Smooth muscle cell (in vitro differentiated cells): ENCODE measurements at regions not wholly inside any gene's neighbourhood (a gene's known extent, or its start where the extent isn't known, plus 50 kb on each side); places are given as distances from the start of the nearest gene placed in this dataset.

ENCODE experiments used
- DNase-seq: peaks from one replicate; lab custom pipeline; 2025; ENCODE audit not compliant: unreplicated experiment; lab: John Stamatoyannopoulos, UW
- H2AFZ ChIP-seq: fragments of 200-600 bp; sonication (generic); 2 replicates; pipeline ENCODE4 v1.6.0; 2016; ENCODE audit warnings: antibody characterized with exemption, low read depth, mild to moderate bottlenecking
- H3F3A ChIP-seq: fragments of 200-600 bp; sonication (generic); 2 replicates; pipeline ENCODE4 v1.6.0; 2017; ENCODE audit warnings: antibody characterized with exemption, low read depth
- H3K27ac ChIP-seq: fragments of 200-600 bp; sonication (generic); 2 replicates; pipeline ENCODE4 v1.5.1; 2016; ENCODE audit warnings: low read depth, mild to moderate bottlenecking
- H3K27me3 ChIP-seq: fragments of 200-600 bp; sonication (generic); 2 replicates; pipeline ENCODE4 v1.6.1; 2016; ENCODE audit warnings: low read depth, mild to moderate bottlenecking
- H3K36me3 ChIP-seq: fragments of 200-600 bp; sonication (generic); 2 replicates; pipeline ENCODE4 v1.5.1; 2016; ENCODE audit warnings: low read depth
- H3K4me1 ChIP-seq: fragments of 200-600 bp; sonication (generic); 2 replicates; pipeline ENCODE4 v1.5.1; 2016; ENCODE audit warnings: low read depth
- H3K4me2 ChIP-seq: fragments of 200-600 bp; sonication (generic); 2 replicates; pipeline ENCODE4 v1.6.0; 2016; ENCODE audit warnings: mild to moderate bottlenecking
- H3K4me3 ChIP-seq: fragments of 200-600 bp; sonication (generic); 2 replicates; pipeline ENCODE4 v1.5.1; 2016; ENCODE audit warnings: mild to moderate bottlenecking
- H3K79me2 ChIP-seq: fragments of 200-600 bp; sonication (generic); 2 replicates; pipeline ENCODE4 v1.6.0; 2016; ENCODE audit warnings: low read depth, mild to moderate bottlenecking
- H3K9ac ChIP-seq: fragments of 200-600 bp; sonication (generic); 2 replicates; pipeline ENCODE4 v1.6.0; 2016; ENCODE audit warnings: low read depth
- H3K9me3 ChIP-seq: fragments of 200-600 bp; sonication (generic); replicated peaks from 2 replicates; pipeline ENCODE4 v1.5.1; 2016; ENCODE audit warnings: low read depth
- H4K20me1 ChIP-seq: fragments of 200-600 bp; sonication (generic); 2 replicates; pipeline ENCODE4 v1.6.0; 2016; ENCODE audit warnings: low read depth
- CTCF ChIP-seq: fragments of 200-600 bp; sonication (generic); IDR thresholded peaks from 2 replicates; pipeline ENCODE4 v1.5.1; 2017; ENCODE audit warnings: borderline replicate concordance, mild to moderate bottlenecking, antibody characterized with exemption; ENCODE audit not compliant: insufficient read depth, poor library complexity, severe bottlenecking
- WGBS: methylation state at CpG from one replicate; pipeline ENCODE4 v1.1.7; 2016; ENCODE audit warnings: low lambda C conversion rate; 5-methylcytosine and 5-hydroxymethylcytosine counted together

- H3K4me1 ChIP-seq, result no peaks in the 10 kb centered on the region
- H3K4me3 ChIP-seq, result no peak overlapping the region
- WGBS, result 93% methylated on average over 3 of the region's 3 CpGs
- H3K27ac ChIP-seq, result no peak overlapping the region
- H4K20me1 ChIP-seq, result no peaks in the 10 kb centered on the region
- peaks cover 7% of the 10 kb centered on the region for H3K27me3 ChIP-seq
- H3K79me2 ChIP-seq, result no peaks in the 10 kb centered on the region
- H3K9me3 ChIP-seq, result no peaks in the 10 kb centered on the region
- H2AFZ ChIP-seq, result no peak overlapping the region
- H3F3A ChIP-seq, result no peaks in the 10 kb centered on the region
- H3K36me3 ChIP-seq, result no peaks in the 10 kb centered on the region
- no peak overlapping the region for H3K9ac ChIP-seq
- DNase-seq, result no peak
- no peak for TF ChIP-seq CTCF
- H3K4me2 ChIP-seq, result no peak overlapping the region
Observed at GRCh38 chr20:59393142-59393541, 92.7 kb downstream of the EDN3 start.

GRCh38 chr20:59395729-59396128 lies 95.3 kb downstream of the EDN3 start:
- Histone ChIP-seq H3K9me3 (no peaks in the 10 kb centered on the region), H3K9ac (no peak overlapping the region), H3K27me3 (peaks cover 27% of the 10 kb centered on the region), H3K4me1 (no peaks in the 10 kb centered on the region), H3K36me3 (no peaks in the 10 kb centered on the region), H2AFZ (no peak overlapping the region), H3K4me2 (no peak overlapping the region), H3F3A (no peaks in the 10 kb centered on the region), H3K27ac (no peak overlapping the region), H3K4me3 (no peak overlapping the region), H3K79me2 (no peaks in the 10 kb centered on the region), H4K20me1 (no peaks in the 10 kb centered on the region)
- no peak for TF ChIP-seq CTCF
- no peak for DNase-seq
- 93% methylated on average over 6 of the region's 6 CpGs for WGBS

- H3K9me3 ChIP-seq, result no peaks in the 10 kb centered on the region
- peaks cover 56% of the 10 kb centered on the region for H3K27me3 ChIP-seq
- H3K4me1 ChIP-seq, result no peaks in the 10 kb centered on the region
- no peak overlapping the region for H3K4me3 ChIP-seq
- no peak for TF ChIP-seq CTCF
- H4K20me1 ChIP-seq, result no peaks in the 10 kb centered on the region
- H3K9ac ChIP-seq, result no peak overlapping the region
- H3K36me3 ChIP-seq, result no peaks in the 10 kb centered on the region
- H2AFZ ChIP-seq, result no peak overlapping the region
- H3F3A ChIP-seq, result no peaks in the 10 kb centered on the region
- no peak overlapping the region for H3K27ac ChIP-seq
- 76% methylated on average over 12 of the region's 12 CpGs for WGBS
- H3K4me2 ChIP-seq, result no peak overlapping the region
- DNase-seq, result no peak
- no peaks in the 10 kb centered on the region for H3K79me2 ChIP-seq
Observed at GRCh38 chr20:59398537-59399205, 98.3 kb downstream of the EDN3 start.
